NCI-H2081 treated with DMSO at 0.1 percent for 48 hours (cell line): ENCODE measurements at regions not wholly inside any gene's neighbourhood (a gene's known extent, or its start where the extent isn't known, plus 50 kb on each side); places are given as distances from the start of the nearest gene placed in this dataset.

Experiments
- DNase-seq: peaks from one replicate; lab custom pipeline; 2025; lab: John Stamatoyannopoulos, UW

GRCh38 chr5:104213216-104213615 lies 650.6 kb upstream of the NUDT12 start:
- DNase-seq, result no peak

- DNase-seq, result no peak
Observed at GRCh38 chr5:104199771-104200170, 637.2 kb upstream of the NUDT12 start.

- DNase-seq, result no peak
Observed at GRCh38 chr5:104198156-104198555, 635.6 kb upstream of the NUDT12 start.

DNA sequence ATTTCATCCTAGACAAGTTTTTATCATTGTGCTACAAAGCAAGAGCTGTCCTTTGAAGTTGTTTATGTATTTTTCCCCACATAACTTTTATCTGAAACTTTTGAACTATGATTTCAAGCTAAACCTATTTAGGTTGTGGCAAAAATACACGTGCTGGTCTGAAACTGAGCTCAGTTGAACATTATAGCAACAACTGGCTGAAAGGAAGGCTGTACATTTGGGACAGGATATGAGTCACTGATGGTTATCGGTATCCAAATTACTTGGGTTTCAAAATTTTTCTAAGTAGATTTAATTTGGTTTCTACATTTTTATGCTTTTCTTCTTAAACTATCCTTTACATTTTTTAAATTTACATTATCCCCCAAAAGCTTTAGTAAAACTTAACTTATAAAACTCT lies 627.3 kb upstream of the NUDT12 start:
- no peak for DNase-seq

- no peak for DNase-seq
Observed at GRCh38 chr5:104189031-104189430, 626.4 kb upstream of the NUDT12 start.

DNA sequence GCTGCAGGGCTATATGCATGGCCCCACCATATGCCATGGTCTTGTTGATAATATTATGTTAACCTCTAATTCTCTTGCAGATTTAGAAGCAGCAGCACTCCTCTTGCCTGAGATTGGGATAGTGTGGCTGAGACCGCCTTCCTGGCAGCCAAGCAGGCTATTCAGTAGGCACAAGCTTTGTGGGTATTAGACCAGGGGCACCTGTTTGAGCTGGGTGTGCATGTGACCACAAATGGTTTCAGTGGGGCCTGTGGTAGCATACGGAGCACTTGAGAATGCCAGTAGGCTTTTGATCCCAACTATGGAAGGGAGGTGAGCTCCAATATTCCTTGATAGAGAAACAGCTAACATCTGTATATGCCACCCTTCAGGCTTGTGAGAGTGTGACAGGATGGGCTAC lies 625.1 kb upstream of the NUDT12 start:
- no peak for DNase-seq

DNA sequence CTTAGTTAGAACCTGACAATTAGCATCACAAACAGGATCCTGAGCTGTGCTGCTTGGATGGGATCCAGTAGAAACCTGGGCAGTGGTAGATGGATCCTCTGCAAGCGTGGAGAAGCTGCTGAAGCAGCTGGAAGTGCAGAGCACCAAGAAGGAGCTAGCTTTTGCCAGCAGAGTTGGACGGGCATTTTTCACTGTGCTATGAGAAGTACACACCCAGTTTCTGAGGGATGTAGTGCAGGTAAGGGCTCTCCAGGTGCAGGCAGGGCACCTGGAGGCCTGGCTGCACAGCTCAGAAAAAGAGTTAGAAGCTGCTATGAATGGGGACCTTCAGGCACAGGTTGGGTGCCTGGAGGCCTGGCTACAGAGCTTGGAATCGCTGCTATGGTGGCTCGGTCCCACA lies 623.9 kb upstream of the NUDT12 start:
- DNase-seq, result no peak

- DNase-seq, result no peak
Observed at GRCh38 chr5:104186100-104186499, 623.5 kb upstream of the NUDT12 start.

- DNase-seq, result no peak
Observed at GRCh38 chr5:104184264-104184663, 621.7 kb upstream of the NUDT12 start.

GRCh38 chr5:104178829-104179456 lies 616.4 kb upstream of the NUDT12 start:
- DNase-seq, result no peak

GRCh38 chr5:104178066-104178465 lies 615.5 kb upstream of the NUDT12 start:
- DNase-seq, result no peak

DNA sequence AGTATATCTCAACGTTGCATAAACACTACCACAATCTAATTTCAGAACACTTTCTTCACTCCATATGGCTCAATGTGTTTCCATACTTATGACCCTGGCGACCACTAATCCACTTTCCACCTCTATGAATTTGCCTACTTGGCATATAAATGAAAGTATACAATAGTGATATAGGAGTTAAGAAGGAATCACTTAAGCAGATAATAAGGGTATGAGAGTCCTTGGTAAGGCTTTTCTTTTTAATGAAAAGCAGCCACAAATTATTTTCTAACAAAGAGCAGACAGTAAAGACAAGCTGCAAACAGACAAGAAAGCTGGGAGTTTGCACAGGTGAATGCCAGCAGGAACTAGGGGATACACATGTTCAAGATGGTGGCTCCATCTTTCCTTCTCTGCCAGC lies 615.1 kb upstream of the NUDT12 start:
- DNase-seq, result no peak

GRCh38 chr5:104172976-104173375 lies 610.4 kb upstream of the NUDT12 start:
- no peak for DNase-seq

DNA sequence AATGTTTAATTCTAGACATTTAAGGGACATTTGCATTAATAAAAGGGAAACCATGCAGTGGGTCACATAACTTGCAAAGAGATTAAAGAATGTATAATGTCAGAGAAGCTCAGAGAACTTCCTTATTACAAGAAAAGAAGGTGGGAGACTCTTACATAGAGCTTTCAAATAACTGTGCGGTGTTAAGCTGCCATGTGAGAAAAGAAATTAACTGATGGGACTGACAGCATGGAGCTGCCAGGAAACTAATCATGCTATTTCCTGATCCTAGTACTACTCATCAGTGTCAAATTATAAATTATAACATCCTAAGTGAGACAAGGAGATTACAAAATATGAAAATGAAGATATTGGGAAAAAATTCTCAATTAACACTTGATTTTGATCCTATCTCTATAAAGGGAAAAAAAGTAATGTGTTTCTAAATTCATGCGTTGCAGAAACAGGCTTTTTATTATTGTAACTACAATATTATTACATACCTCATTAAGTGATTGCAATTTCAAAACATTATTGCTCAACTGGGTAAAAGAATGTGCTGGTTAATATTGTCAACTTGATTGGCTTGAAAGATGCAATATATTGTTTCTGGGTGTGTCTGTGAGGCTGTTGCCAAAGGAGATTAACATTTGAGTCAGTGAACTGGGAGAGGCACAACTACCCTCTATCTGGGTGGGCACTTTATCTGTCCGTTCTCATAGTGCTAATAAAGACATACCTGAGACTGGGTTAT lies 609.5 kb upstream of the NUDT12 start:
- DNase-seq, result no peak

- DNase-seq, result no peak
Observed at GRCh38 chr5:104170926-104171325, 608.3 kb upstream of the NUDT12 start.

DNA sequence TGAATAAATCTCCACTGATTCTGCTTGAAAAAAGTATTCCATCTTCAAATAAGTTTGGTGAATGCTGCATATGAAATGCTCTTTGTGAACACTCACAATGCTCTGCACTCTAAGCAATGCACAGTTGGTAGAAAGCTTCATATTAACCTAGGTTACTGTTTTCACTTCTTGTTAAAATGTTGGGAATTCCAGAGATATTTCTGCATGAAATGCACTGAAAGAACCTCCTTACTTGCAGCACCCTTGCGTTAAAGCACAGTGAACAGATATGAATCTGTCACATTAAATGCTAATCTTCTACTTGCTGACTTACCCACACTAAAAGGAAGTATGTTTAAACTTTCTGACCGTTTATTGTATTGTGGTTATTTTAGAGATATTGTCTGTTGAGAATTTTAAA lies 584.1 kb upstream of the NUDT12 start:
- DNase-seq, result no peak

DNA sequence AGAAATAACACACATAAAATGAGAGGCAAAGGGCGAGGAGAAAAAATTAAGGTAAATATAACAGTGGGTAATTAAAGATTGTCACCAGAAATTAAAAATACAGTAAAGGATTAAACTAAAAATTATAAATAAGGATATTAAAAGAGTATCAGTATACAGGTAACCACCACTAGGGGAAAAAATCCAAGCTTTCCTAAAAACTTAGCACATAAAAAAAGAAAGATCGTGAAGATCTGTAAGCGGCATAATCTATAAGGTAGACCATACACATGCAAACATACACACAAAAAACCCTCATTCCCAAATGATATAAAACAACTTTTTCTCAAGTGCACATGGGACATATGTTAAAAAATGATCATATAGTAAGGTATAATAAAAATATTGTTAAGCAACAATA lies 577.3 kb upstream of the NUDT12 start:
- no peak for DNase-seq

DNA sequence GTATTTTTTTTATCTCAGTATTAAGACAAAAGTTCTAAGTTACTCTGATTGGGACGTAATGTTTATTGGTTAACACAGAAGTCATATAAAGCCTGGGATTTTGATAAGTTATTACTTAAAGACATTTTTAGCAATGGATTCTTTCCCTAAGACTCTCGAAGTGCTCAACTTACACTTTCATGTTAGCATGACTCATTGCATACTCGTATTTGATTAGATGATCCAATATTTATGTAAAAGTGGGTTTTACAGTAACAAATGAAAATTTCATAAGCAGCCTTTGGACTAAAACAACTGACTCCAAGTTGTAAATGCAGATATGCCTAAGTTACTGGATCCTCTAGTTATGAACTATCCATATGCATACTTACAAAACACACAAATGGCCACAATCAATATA lies 567.7 kb upstream of the NUDT12 start:
- no peak for DNase-seq

DNA sequence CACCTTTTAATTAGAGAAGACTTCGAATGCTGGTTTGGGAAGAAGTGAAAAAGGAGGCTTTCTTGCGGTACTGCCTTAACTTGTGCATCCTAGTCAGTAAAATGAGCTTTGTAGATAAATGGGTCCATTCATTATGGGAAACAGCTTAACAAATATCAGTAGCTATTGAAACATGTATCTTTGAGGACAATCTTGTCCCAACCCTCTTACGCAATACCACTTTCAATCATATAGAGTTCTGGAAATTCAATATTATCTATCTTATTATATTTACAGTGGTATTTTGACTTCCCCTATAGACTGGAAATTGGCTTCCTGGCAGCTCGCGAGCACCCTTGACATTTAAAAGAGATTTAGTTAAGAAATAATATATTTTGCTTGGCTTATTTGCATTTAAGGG lies 565.8 kb upstream of the NUDT12 start:
- DNase-seq, result no peak

GRCh38 chr5:104126980-104127379 lies 564.4 kb upstream of the NUDT12 start:
- DNase-seq, result no peak

- DNase-seq, result no peak
Observed at GRCh38 chr5:104119529-104119928, 556.9 kb upstream of the NUDT12 start.

GRCh38 chr5:104111632-104112031 lies 549.0 kb upstream of the NUDT12 start:
- DNase-seq, result no peak

- DNase-seq, result no peak
Observed at GRCh38 chr5:104096451-104096850, 533.9 kb upstream of the NUDT12 start.

GRCh38 chr5:104095527-104095926 lies 532.9 kb upstream of the NUDT12 start:
- no peak for DNase-seq
